ENCODE measurements at regions not wholly inside any gene's neighbourhood (a gene's known extent, or its start where the extent isn't known, plus 50 kb on each side); places are given as distances from the start of the nearest gene placed in this dataset.
"Not testable (repeated sequence)": the region's sequence is repeated elsewhere in the genome, so short reads cannot be mapped to it uniquely, and the experiment has no call there.

DNA sequence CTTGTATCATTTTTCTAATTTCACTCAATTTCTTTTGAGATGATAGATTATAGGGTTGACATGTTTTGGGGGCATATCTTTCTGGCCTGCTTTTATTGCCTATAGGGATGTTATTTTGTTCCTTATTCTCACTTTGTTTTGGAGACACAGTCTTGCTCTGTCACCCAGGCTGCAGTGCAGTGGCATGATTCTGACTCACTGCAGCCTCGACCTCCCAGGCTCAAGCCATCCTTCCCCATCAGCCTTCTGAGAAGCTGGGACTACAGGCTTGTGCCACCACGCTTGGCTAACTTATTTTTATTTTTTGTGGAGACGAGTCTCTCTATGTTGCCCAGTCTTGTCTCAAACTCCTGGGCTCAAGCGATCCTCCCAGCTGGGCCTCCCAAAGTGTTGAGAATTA, 72.8 kb upstream of the FAN1 start:
- WGBS (ENCODE audit: extremely low coverage, insufficient coverage, low lambda C conversion rate), result no CpG with 5 or more reads among the region's 4 CpGs
- Histone ChIP-seq H3K4me3 (ENCODE audit: low read length) (no peak overlapping the region), H3K9ac (ENCODE audit: low read length) (no peak overlapping the region), H3K27me3 (ENCODE audit: insufficient read depth, low read length, poor library complexity) (no peaks in the 10 kb centered on the region), H3K27ac (ENCODE audit: low read depth, low read length) (no peak overlapping the region), H4K8ac (ENCODE audit: low read depth, low read length) (no peak overlapping the region), H3K18ac (ENCODE audit: low read length) (no peak overlapping the region), H3K56ac (ENCODE audit: low read length) (no peak overlapping the region), H2BK120ac (ENCODE audit: low read depth, low read length) (no peak overlapping the region), H4K5ac (ENCODE audit: low read length) (no peak overlapping the region), H3K4me1 (ENCODE audit: control insufficient read depth, low read depth, low read length) (no peaks in the 10 kb centered on the region), H3K79me1 (ENCODE audit: low read length) (no peaks in the 10 kb centered on the region), H3K79me2 (ENCODE audit: control insufficient read depth, insufficient read depth, low read length) (no peaks in the 10 kb centered on the region), H3K4me2 (ENCODE audit: low read length) (no peak overlapping the region), H3K23ac (ENCODE audit: low read length) (no peak overlapping the region), H3K4ac (ENCODE audit: low read depth, low read length) (no peak overlapping the region), H2BK15ac (replicated peaks; ENCODE audit: low read depth) (no peak overlapping the region), H2AK5ac (ENCODE audit: low read length) (no peak overlapping the region), H3K36me3 (ENCODE audit: control insufficient read depth, insufficient read depth, low read length) (no peaks in the 10 kb centered on the region), H2BK5ac (ENCODE audit: low read length) (no peak overlapping the region)
- no peak for DNase-seq

DNA sequence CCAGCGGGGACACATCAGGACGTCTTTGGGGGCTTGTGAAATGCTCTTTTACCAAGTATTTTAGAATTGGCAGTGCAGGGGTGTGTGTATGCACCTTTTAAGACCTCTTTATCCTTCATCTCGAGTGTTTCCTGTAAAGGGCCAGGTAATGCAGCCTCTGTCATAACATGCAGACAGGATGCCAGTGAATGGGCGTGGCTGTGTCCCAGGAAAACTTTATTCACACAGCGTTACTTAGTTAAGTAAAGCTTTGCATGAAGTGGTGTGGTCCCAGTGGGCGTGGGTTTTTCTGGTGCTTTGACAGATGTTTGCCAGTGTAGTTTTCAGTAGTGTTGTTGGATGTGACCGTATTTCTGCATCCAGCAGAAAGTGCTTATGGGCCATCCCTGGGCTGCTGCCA, 70.3 kb upstream of the FAN1 start:
- not testable (repeated sequence) for H3K4me3 ChIP-seq (ENCODE audit: low read length); H3K23ac ChIP-seq (ENCODE audit: low read length); H3K56ac ChIP-seq (ENCODE audit: low read length); H3K27me3 ChIP-seq (ENCODE audit: insufficient read depth, low read length, poor library complexity); H3K27ac ChIP-seq (ENCODE audit: low read depth, low read length); H3K4me1 ChIP-seq (ENCODE audit: control insufficient read depth, low read depth, low read length); H2BK15ac ChIP-seq (replicated peaks; ENCODE audit: low read depth); H3K4ac ChIP-seq (ENCODE audit: low read depth, low read length); H2AK5ac ChIP-seq (ENCODE audit: low read length); DNase-seq; H3K79me1 ChIP-seq (ENCODE audit: low read length); H3K36me3 ChIP-seq (ENCODE audit: control insufficient read depth, insufficient read depth, low read length); H2BK5ac ChIP-seq (ENCODE audit: low read length); H4K5ac ChIP-seq (ENCODE audit: low read length); H4K8ac ChIP-seq (ENCODE audit: low read depth, low read length); H2BK120ac ChIP-seq (ENCODE audit: low read depth, low read length); H3K9ac ChIP-seq (ENCODE audit: low read length); H3K4me2 ChIP-seq (ENCODE audit: low read length); H3K79me2 ChIP-seq (ENCODE audit: control insufficient read depth, insufficient read depth, low read length); H3K18ac ChIP-seq (ENCODE audit: low read length)
- WGBS (ENCODE audit: extremely low coverage, insufficient coverage, low lambda C conversion rate), result no CpG with 5 or more reads among the region's 7 CpGs

DNA sequence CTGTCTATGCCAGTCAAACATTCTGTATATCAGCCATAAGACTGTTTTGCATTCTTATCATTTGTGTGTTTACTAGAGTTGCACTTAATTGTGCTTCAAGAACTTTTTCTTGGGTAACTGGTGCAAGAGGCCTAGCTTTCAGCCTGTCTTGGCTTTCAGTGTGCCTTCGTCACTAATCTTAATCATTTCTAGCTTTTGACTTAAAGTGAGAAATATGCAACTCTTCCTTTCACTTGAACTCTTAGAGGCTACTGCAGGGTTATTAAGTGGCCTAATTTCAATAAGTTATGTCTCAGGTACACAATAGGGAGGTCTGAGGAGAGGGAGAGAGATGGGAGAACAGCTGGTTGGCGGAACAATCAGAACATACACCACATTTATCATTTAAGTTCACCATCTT, 62.1 kb upstream of the FAN1 start:
- not testable (repeated sequence) for H2BK120ac ChIP-seq (ENCODE audit: low read depth, low read length); H3K27ac ChIP-seq (ENCODE audit: low read depth, low read length); H4K8ac ChIP-seq (ENCODE audit: low read depth, low read length); H3K23ac ChIP-seq (ENCODE audit: low read length); H2AK5ac ChIP-seq (ENCODE audit: low read length); H3K4me1 ChIP-seq (ENCODE audit: control insufficient read depth, low read depth, low read length); H2BK5ac ChIP-seq (ENCODE audit: low read length); H3K18ac ChIP-seq (ENCODE audit: low read length); H3K27me3 ChIP-seq (ENCODE audit: insufficient read depth, low read length, poor library complexity); H3K56ac ChIP-seq (ENCODE audit: low read length); H3K36me3 ChIP-seq (ENCODE audit: control insufficient read depth, insufficient read depth, low read length); H3K79me1 ChIP-seq (ENCODE audit: low read length); H3K4me2 ChIP-seq (ENCODE audit: low read length); H3K4ac ChIP-seq (ENCODE audit: low read depth, low read length); DNase-seq; H3K79me2 ChIP-seq (ENCODE audit: control insufficient read depth, insufficient read depth, low read length); H2BK15ac ChIP-seq (replicated peaks; ENCODE audit: low read depth); H3K4me3 ChIP-seq (ENCODE audit: low read length); H4K5ac ChIP-seq (ENCODE audit: low read length); H3K9ac ChIP-seq (ENCODE audit: low read length)
- no CpG with 5 or more reads among the region's 2 CpGs for WGBS (ENCODE audit: extremely low coverage, insufficient coverage, low lambda C conversion rate)

DNA sequence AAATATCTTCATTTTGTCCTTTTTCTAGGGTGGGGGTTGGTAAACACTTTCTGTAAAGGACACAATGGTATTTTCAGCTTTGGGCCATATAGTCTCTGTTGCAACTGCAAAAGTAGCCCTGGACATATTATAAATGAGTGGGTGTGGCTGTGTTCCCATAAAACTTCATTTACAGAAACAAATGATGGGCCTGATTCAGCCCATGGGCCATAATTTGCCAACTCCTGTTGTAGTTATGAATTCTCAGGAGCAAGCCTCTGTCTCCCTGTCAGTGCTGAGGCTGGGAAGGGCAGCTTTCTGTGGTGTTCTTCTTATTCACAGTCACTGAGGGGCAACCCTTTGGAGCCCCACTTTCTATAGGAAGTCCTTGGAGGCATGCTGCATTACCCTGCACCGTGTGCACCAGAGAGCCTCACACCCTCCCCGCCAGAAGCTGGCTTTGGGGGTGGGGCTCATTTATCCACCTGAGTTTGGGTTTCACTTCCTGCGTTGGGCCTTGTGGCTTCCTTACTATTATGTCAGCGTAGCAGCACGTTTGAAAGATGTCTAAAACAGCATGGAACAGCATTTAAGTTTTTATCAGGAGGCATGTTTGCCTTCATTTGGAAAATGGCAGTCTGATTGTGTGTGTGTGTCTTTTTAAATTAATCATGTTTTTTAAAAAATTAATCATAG, 60.8 kb upstream of the FAN1 start:
- H4K5ac ChIP-seq (ENCODE audit: low read length); H2BK5ac ChIP-seq (ENCODE audit: low read length); H3K4me3 ChIP-seq (ENCODE audit: low read length); H3K27ac ChIP-seq (ENCODE audit: low read depth, low read length); H3K79me1 ChIP-seq (ENCODE audit: low read length); H3K23ac ChIP-seq (ENCODE audit: low read length); H3K27me3 ChIP-seq (ENCODE audit: insufficient read depth, low read length, poor library complexity); H3K4me1 ChIP-seq (ENCODE audit: control insufficient read depth, low read depth, low read length); H3K4me2 ChIP-seq (ENCODE audit: low read length); H2AK5ac ChIP-seq (ENCODE audit: low read length); H3K79me2 ChIP-seq (ENCODE audit: control insufficient read depth, insufficient read depth, low read length); H4K8ac ChIP-seq (ENCODE audit: low read depth, low read length); H3K4ac ChIP-seq (ENCODE audit: low read depth, low read length); H3K9ac ChIP-seq (ENCODE audit: low read length); H3K18ac ChIP-seq (ENCODE audit: low read length); H3K36me3 ChIP-seq (ENCODE audit: control insufficient read depth, insufficient read depth, low read length); H3K56ac ChIP-seq (ENCODE audit: low read length); DNase-seq; H2BK120ac ChIP-seq (ENCODE audit: low read depth, low read length); H2BK15ac ChIP-seq (replicated peaks; ENCODE audit: low read depth): not testable (repeated sequence)
- no CpG with 5 or more reads among the region's 5 CpGs for WGBS (ENCODE audit: extremely low coverage, insufficient coverage, low lambda C conversion rate)

DNA sequence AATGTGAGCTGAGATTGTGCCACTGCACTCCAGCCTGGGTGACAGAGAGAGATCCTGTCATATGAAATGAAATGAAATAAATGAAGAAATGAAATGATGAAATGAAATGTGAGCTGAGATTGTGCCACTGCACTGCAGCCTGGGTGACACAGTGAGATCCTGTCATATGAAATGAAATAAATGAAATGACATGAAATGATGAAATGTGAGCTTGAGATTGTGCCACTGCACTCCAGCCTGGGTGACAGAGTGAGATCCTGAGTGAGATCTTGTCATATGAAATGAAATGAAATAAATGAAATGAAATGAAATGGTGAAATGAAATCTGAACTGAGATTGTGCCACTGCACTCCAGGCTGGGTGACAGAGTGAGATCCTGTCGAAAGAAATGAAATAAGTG, 58.2 kb upstream of the FAN1 start:
- not testable (repeated sequence) for H2BK15ac ChIP-seq (replicated peaks; ENCODE audit: low read depth); H3K79me1 ChIP-seq (ENCODE audit: low read length); H3K36me3 ChIP-seq (ENCODE audit: control insufficient read depth, insufficient read depth, low read length); H3K79me2 ChIP-seq (ENCODE audit: control insufficient read depth, insufficient read depth, low read length); H4K8ac ChIP-seq (ENCODE audit: low read depth, low read length); H3K4me1 ChIP-seq (ENCODE audit: control insufficient read depth, low read depth, low read length); H3K27ac ChIP-seq (ENCODE audit: low read depth, low read length); H4K5ac ChIP-seq (ENCODE audit: low read length); H3K9ac ChIP-seq (ENCODE audit: low read length); H2BK5ac ChIP-seq (ENCODE audit: low read length); DNase-seq; H3K23ac ChIP-seq (ENCODE audit: low read length); H3K18ac ChIP-seq (ENCODE audit: low read length); H2AK5ac ChIP-seq (ENCODE audit: low read length); H3K4me3 ChIP-seq (ENCODE audit: low read length); H3K4ac ChIP-seq (ENCODE audit: low read depth, low read length); H3K27me3 ChIP-seq (ENCODE audit: insufficient read depth, low read length, poor library complexity); H2BK120ac ChIP-seq (ENCODE audit: low read depth, low read length); H3K56ac ChIP-seq (ENCODE audit: low read length); H3K4me2 ChIP-seq (ENCODE audit: low read length)
- WGBS (ENCODE audit: extremely low coverage, insufficient coverage, low lambda C conversion rate), result no CpG with 5 or more reads among the region's 1 CpG

Data from mesendoderm (in vitro differentiated cells).